ENCODE measurements at regions not wholly inside any gene's neighbourhood (a gene's known extent, or its start where the extent isn't known, plus 50 kb on each side); places are given as distances from the start of the nearest gene placed in this dataset.

DNA sequence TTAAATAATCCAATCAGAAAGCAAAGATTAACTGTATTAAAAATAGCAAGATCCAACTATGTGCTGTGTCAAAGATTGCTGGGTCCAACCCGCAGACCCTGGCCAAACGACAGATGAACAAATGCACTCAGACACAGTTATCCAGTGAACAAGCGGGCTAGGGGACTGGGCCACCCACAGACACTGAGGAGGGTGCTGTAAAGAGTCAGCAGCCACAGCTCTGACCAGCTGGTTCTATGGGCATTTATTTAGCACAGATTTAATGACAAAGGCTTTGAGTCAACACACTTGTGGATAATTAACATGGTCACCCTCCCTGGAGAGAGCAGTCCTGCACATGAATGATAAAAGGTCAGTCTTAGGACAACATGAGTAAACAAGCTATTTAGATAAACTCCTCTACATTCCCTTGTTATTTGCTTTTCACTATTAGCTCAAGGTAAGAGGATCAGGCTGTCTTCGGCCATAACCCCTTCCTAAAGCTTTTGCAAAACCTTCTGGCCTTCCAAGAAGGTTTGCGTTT is 424.9 kb downstream of the HINT1 start:
- CTCF ChIA-PET, result no interaction called here
- intact Hi-C loops (cut with micrococcal nuclease), result no loop called here
- peaks cover 2% of the 10 kb centered on the region for H3K27me3 Mint-ChIP-seq
- H3K4me1 Mint-ChIP-seq (ENCODE audit: low read depth), result no peaks in the 10 kb centered on the region
- peaks cover 3% of the 10 kb centered on the region for H3K9me3 Mint-ChIP-seq
- H3K27ac Mint-ChIP-seq, result no peak overlapping the region
- ATAC-seq (no peak), DNase-seq (no peak)
- TF ChIP-seq, protein P1, sequence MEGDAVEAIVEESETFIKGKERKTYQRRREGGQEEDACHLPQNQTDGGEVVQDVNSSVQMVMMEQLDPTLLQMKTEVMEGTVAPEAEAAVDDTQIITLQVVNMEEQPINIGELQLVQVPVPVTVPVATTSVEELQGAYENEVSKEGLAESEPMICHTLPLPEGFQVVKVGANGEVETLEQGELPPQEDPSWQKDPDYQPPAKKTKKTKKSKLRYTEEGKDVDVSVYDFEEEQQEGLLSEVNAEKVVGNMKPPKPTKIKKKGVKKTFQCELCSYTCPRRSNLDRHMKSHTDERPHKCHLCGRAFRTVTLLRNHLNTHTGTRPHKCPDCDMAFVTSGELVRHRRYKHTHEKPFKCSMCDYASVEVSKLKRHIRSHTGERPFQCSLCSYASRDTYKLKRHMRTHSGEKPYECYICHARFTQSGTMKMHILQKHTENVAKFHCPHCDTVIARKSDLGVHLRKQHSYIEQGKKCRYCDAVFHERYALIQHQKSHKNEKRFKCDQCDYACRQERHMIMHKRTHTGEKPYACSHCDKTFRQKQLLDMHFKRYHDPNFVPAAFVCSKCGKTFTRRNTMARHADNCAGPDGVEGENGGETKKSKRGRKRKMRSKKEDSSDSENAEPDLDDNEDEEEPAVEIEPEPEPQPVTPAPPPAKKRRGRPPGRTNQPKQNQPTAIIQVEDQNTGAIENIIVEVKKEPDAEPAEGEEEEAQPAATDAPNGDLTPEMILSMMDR (IDR thresholded peaks at IDR 0.05), result no peak
- no peaks in the 10 kb centered on the region for H3K36me3 Mint-ChIP-seq (ENCODE audit: low read depth)
- no peak overlapping the region for H3K4me3 Mint-ChIP-seq
- POLR2A ChIA-PET, result no interaction called here

DNA sequence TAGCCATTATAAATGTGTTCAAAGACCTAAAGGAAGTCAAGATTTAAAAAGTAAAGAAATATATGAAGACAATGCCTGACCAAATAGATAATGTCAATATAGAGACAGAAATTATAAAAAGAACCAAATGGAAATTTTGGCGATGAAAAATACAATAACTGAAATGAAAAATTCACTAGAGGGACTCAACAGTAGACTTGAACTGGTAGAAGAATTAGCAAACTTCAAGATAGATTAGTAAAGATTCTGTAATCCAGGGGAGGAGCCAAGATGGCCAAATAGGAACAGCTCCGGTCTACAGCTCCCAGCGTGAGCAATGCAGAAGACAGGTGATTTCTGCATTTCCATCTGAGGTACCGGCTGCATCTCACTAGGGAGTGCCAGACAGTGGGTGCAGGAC is 433.2 kb downstream of the HINT1 start:
- Mint-ChIP-seq H3K4me3 (no peak overlapping the region), H3K9me3 (no peaks in the 10 kb centered on the region), H3K27me3 (peaks cover 1% of the 10 kb centered on the region), H3K36me3 (ENCODE audit: low read depth) (no peaks in the 10 kb centered on the region), H3K4me1 (ENCODE audit: low read depth) (no peaks in the 10 kb centered on the region), H3K27ac (no peak overlapping the region)
- ChIA-PET POLR2A (no interaction called here), CTCF (no interaction called here)
- no peak for DNase-seq
- intact Hi-C loops (cut with micrococcal nuclease), result no loop called here
- TF ChIP-seq, protein P1 (IDR thresholded peaks at IDR 0.05), result no peak
- ATAC-seq, result no peak

DNA sequence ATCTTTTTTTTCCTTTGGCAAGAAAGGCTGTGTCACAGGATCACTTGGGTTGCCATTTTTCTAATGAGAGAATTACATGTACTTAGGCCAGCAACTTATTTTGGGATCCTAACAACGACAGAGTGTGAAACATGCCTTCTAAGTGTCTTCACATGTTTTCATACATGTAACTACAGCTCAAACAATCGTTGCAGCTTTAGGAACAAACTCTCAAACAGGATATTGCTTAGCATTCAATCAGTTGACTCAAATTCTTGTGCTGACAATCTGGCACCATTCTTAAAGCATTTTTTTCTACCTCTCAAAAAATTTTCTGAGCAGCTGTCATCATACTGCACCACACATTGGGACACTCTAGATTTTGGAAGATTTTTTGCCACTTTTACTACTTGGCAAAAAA is 435.5 kb downstream of the HINT1 start:
- no peaks in the 10 kb centered on the region for H3K9me3 Mint-ChIP-seq

DNA sequence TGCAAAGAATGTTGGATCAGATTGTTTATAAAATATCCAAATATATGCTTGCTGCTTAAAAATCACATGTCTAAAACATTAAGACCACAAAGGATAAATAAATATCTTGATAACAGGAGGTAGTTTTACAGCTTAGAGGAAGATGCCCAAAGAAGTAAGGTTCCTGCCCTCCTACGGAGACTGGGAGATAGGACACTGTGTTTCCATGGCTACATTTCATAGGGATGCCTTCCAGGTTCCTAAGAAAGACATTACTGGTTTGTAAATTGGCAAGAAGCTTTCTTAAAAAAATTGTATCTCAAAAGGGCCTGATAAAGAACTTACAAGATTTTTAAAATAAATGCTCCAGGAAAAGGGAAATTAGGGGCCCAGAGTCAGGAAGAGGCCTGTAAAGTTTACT is 437.2 kb downstream of the HINT1 start:
- Mint-ChIP-seq H3K4me1 (ENCODE audit: low read depth) (no peaks in the 10 kb centered on the region), H3K27me3 (peaks cover 1% of the 10 kb centered on the region), H3K36me3 (ENCODE audit: low read depth) (no peaks in the 10 kb centered on the region), H3K4me3 (no peak overlapping the region), H3K27ac (no peak overlapping the region), H3K9me3 (no peaks in the 10 kb centered on the region)
- intact Hi-C loops (cut with micrococcal nuclease), result no loop called here
- DNase-seq (no peak), ATAC-seq (no peak)
- TF ChIP-seq, protein P1 (IDR thresholded peaks at IDR 0.05), result no peak
- CTCF ChIA-PET, result no interaction called here
- POLR2A ChIA-PET, result no interaction called here

More for the DNA sequence above, 435.5 kb downstream of the HINT1 start:
- ChIA-PET CTCF (no interaction called here), POLR2A (no interaction called here)
- Mint-ChIP-seq H3K36me3 (ENCODE audit: low read depth) (no peaks in the 10 kb centered on the region), H3K4me1 (ENCODE audit: low read depth) (no peaks in the 10 kb centered on the region), H3K27ac (no peak overlapping the region), H3K4me3 (no peak overlapping the region), H3K27me3 (peaks cover 1% of the 10 kb centered on the region)
- intact Hi-C loops (cut with micrococcal nuclease), result no loop called here
- TF ChIP-seq, protein P1 (IDR thresholded peaks at IDR 0.05), result no peak
- no peak for DNase-seq
- ATAC-seq, result no peak

DNA sequence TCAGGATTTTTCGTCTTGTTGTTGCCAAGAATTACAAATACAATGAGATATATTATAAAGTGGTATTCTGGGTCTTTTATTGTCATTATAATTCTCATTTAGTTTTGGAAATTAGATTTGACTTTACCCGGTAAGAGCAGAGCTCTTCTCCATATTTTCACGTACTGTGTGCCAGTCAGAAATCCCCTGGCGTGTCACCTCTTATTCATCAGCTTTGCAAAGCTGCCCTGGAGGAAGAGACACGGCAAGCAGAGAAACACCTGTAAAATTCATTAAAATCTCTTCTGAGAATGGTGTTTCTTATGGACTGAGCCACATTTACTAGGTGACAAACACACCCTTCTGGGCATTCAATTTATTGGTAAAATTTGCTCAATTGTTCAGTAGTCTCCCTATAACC is 440.4 kb downstream of the HINT1 start:
- intact Hi-C loops (cut with micrococcal nuclease), result no loop called here
- ChIA-PET CTCF (interaction anchor here (1.1 kb wide), 1 partner anchor 19 kb away, joined by 3 read pairs; no protein-coding TSS in a partner anchor), POLR2A (no interaction called here)
- TF ChIP-seq, protein P1 (IDR thresholded peaks at IDR 0.05), result no peak
- Mint-ChIP-seq H3K9me3 (no peaks in the 10 kb centered on the region), H3K4me1 (ENCODE audit: low read depth) (no peaks in the 10 kb centered on the region), H3K27ac (no peak overlapping the region), H3K4me3 (no peak overlapping the region), H3K27me3 (peaks cover 6% of the 10 kb centered on the region), H3K36me3 (ENCODE audit: low read depth) (no peaks in the 10 kb centered on the region)
- ATAC-seq (no peak), DNase-seq (no peak)

All from activated CD8-positive, alpha-beta T cell treated with anti-CD3 and anti-CD28 coated beads for 36 hours (primary cell).